Peyer's patch (tissue), 4 donors: ENCODE measurements at regions not wholly inside any gene's neighbourhood (a gene's known extent, or its start where the extent isn't known, plus 50 kb on each side); places are given as distances from the start of the nearest gene placed in this dataset.

Experiments
- POLR2A ChIP-seq, 2 donors: fragments of 450-650 bp; IDR thresholded peaks; one replicate each; pipeline ENCODE4 v1.5.1; 2017; ENCODE audit warnings: antibody characterized with exemption in 2 of 2, mild to moderate bottlenecking in 2 of 2, moderate library complexity in 2 of 2
- TF ChIP-seq, protein P1 (sequence below), 6 experiments: fragments of 450-650 bp in 4 of 6; fragments of 200-600 bp in 2 of 6; sonication (generic) in 1 of 6; IDR thresholded peaks; one replicate each; pipeline ENCODE4 v1.5.1; 2017 to 2019; ENCODE audit warnings: antibody characterized with exemption in 6 of 6, mild to moderate bottlenecking in 3 of 6, moderate library complexity in 1 of 6

- TF ChIP-seq, protein P1, sequence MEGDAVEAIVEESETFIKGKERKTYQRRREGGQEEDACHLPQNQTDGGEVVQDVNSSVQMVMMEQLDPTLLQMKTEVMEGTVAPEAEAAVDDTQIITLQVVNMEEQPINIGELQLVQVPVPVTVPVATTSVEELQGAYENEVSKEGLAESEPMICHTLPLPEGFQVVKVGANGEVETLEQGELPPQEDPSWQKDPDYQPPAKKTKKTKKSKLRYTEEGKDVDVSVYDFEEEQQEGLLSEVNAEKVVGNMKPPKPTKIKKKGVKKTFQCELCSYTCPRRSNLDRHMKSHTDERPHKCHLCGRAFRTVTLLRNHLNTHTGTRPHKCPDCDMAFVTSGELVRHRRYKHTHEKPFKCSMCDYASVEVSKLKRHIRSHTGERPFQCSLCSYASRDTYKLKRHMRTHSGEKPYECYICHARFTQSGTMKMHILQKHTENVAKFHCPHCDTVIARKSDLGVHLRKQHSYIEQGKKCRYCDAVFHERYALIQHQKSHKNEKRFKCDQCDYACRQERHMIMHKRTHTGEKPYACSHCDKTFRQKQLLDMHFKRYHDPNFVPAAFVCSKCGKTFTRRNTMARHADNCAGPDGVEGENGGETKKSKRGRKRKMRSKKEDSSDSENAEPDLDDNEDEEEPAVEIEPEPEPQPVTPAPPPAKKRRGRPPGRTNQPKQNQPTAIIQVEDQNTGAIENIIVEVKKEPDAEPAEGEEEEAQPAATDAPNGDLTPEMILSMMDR (IDR thresholded peaks at IDR 0.05), result no peak
- no peak for TF ChIP-seq POLR2A (IDR thresholded peaks at IDR 0.05)
These were observed 224.5 kb downstream of the EN1 start for GRCh38 chr2:118622913-118623312.
